GM19395 (cell line): ENCODE measurements at regions not wholly inside any gene's neighbourhood (a gene's known extent, or its start where the extent isn't known, plus 50 kb on each side); places are given as distances from the start of the nearest gene placed in this dataset.
"Not testable (repeated sequence)": the region's sequence is repeated elsewhere in the genome, so short reads cannot be mapped to it uniquely, and the experiment has no call there.

ENCODE experiments used
- ATAC-seq: cut with Tn5 transposase; IDR thresholded peaks from one replicate; pipeline ENCODE4 v1.9.1; 2021; ENCODE audit warnings: mild to moderate bottlenecking, moderate library complexity; ENCODE audit not compliant: unreplicated experiment

DNA sequence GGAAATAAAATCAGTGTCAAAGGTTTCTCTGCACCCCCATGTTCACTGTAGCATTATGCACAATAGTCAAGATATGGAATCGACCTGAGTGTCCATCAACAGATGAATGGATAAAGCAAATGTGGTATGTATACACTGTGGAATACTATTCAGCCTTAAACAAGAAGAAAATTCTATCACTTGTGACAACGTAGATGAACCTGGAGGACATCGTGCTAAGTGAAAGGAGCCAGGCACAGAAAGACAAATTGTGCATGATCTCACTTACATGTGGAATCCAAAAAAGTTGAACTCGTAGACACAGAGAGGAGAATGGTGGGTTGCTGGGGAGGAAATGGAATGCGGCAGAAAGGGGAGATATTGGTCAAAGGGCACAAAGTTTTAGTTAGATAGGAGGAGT, 136.3 kb upstream of the ESR1 start:
- no peak for ATAC-seq

DNA sequence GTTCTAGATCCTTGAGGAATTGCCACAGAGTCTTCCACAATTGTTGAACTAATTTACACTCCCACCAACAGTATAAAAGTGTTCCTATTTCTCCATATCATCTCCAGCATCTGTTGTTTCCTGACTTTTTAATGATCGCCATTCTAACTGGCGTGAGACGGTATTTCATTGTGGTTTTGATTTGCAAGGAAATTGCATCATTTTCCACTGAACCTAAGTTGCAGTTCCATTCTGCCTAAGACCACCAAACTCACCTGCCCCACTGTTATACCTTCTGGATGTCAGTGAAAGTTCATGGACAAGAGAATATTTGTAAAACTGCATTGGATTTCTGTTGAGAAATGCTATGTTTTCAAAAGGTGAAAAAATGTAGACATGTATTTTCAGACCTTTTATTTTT, 132.9 kb upstream of the ESR1 start:
- no peak for ATAC-seq

DNA sequence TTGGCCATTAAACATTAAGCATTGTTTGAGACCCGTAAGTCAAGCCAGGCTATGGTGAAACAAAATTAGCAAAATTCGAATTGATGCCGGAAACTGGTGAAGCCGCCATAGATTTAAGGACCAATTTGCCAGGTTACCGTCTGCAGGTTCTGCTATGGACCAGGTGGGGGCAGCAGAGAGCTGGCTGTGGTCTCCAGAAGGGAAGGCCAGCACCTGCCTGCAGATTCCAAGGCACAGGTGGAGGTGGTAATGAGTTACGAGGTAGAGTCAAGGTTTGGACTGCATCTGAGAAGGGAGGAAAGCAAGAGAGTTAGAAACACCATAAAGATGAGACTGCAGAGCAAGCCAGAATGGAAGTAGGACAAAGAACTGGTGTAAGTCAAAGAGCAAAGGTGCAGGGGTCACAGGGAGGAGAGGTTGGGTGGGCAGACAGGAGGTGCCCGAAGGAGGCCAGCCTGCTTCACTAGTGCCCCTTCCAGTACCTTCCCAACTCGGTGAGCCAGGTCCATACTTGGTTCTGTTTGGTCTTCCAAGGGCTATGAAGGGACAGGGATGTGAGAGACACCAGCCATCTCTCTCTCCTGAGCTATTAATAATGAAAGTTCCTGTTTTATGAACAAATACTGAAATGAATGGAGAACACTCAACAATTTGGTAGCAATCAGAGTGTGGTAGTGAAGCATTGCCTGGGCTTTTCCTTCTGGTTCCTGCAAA, 131.6 kb upstream of the ESR1 start:
- ATAC-seq = peak; percentile 97

DNA sequence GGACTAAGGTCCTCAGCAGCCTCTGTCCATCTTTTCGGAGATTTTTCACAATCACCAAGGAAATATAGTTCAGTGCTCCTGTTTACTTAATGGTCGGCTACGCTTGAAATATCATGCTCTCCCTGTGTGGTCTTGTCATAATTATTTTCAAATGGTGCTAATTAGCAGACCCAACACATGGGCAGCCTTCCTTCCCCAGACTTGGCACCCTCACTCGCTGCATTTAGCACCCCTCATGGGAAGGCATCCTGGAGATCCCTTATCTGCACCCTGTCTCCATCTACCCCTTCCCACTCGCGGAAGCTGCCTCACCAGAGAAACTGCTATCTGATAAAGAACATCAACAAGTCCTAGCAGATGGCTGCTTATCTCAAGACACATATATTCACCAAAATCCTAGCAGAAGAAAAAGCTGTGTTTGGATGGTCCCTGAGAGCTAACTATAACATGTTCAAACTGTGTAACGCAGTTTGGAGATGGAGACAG, 131.0 kb upstream of the ESR1 start:
- ATAC-seq = no peak

- no peak for ATAC-seq
These were observed 130.1 kb upstream of the ESR1 start for GRCh38 chr6:151677404-151677803.

DNA sequence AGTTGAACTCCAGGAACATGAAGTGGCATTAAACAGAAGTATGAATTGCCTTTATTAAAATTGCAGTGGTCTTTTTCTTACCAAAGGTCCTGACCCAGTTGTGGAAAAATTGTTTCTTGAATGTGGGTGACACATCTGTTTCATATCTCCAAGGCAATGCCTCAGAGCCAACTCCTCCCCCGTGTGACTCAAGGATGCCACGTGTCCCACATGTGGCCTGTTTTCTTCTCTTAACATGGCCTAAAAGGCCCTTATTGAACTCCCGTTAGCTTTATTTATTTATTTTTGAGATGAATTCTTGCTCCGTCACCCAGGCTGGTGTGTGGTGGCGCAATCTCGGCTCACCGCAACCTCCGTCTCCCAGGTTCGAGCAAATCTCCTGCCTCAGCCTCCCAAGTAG, 128.4 kb upstream of the ESR1 start:
- no peak for ATAC-seq

- ATAC-seq = no peak
These were observed 127.5 kb upstream of the ESR1 start for GRCh38 chr6:151679941-151680340.

DNA sequence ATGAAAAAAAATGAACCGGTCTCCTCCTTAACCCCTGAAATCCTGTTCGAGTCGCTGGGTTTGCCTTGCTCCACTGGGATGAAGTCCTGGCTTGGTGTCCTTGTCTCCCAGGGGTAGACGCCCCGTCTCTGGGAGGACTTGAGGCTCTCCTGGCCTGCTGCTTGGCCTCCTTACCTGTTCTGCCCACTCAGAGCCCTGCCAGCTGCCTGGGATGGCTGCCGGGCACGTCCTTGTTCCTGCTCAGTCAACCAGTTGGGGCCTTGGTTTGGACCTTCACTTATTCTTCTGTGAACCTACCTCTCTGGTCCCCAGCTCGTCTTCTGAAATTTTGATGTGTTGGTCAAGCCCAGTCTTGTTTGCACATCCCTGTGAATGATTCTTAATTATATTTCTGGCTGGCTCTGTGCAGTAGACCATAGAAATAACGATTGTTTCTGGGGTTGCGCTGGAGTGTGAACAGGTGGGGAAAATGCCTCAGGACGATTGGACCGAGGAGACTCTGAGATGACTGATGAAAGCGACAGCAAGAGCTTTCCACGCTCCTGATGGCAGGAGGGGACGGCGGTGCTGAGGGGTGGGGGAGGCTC, 126.5 kb upstream of the ESR1 start:
- no peak for ATAC-seq

GRCh38 chr6:151681433-151682059, 125.9 kb upstream of the ESR1 start:
- ATAC-seq = no peak

DNA sequence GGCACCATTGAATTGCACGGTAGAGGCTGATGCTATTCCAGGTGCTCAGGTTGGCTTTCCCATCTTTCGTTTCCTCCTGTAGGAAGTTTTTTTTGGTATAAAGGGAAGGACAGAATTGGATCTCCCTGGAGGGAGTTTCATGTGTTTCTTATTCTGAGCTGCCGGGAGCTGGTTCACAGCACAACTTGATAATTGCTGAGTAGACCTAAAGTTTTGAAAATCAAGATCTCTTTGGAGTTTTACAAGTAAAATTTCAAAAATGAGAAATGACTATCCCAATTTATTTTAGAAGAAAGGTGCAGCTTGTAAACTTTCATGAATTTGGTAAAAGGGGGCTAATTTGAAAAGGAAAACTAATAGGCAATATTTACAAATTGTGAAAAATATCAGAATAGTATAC, 125.2 kb upstream of the ESR1 start:
- ATAC-seq = no peak

DNA sequence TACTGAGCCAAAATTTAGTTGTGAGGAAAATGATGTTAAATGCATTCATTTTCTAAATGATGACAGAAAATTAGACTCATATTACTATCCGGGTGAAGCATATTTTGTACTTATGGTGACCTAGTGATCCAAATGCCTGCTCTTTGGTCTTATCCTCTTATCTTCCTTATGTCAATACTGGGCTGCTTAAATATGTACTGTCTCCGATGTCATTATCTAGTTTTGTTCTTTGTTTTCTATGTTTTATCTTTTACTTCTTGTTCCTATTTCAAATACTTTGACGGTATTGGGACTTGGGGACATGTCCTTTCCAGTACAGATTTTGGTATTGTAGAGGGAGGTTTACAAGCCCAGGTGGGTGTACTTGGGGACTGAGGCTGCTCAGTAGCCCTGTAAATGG, 124.6 kb upstream of the ESR1 start:
- ATAC-seq = no peak

DNA sequence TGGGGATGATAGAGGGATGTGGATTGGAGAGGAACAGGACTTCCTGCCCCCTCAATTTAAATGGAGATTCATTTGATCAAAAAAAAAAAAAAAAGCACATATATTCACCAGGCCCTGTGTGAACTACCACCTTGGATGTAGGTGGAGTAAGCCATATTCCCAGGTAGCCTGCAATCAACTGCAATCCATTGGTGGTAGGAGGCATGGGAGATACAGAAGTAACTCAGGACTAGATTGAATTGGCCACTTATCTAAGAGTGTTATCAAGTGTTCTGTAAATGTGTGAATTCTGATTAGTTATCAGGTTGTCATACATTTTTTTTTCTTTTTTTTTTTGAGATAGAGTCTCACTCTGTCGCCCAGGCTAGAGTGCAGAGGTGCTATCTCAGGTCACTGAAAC, 124.1 kb upstream of the ESR1 start:
- ATAC-seq = no peak

DNA sequence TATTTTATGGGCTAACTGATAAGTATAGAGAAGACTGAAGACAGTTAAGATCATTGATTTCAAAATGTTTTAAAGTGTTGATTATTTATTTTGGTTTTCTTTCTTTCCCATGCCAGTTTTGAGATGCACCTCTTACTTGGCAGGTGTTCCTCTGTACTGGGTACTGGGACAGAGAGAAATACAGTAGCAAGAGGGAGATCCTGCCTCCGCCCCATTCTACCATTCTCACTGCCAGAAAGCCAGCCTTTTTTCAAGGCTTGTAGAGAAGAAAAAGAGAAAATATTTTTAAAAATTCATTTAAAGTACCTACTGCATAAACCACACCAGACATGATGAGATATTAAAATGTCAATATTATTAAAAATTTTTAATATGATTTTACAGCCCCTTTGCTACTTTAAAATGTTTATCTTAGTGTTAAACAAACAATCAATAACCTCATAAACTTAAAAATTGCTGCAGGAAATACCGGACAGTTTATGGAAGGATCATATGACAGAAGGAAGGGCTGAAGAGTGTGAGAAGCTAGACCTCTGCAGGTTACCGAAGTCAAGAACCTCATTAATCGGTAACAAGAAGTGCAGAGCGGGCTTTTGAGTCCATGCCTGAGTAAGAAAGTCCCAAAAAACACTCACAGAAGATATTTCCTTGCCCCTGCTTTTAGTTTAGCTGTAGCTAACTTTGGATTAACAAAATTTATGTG, 117.8 kb upstream of the ESR1 start:
- no peak for ATAC-seq

GRCh38 chr6:151690303-151690702, 117.2 kb upstream of the ESR1 start:
- ATAC-seq = peak; percentile 36

- ATAC-seq = peak; percentile 97
These were observed 116.5 kb upstream of the ESR1 start for GRCh38 chr6:151690768-151691562.

GRCh38 chr6:151692216-151692615, 115.3 kb upstream of the ESR1 start:
- no peak for ATAC-seq

DNA sequence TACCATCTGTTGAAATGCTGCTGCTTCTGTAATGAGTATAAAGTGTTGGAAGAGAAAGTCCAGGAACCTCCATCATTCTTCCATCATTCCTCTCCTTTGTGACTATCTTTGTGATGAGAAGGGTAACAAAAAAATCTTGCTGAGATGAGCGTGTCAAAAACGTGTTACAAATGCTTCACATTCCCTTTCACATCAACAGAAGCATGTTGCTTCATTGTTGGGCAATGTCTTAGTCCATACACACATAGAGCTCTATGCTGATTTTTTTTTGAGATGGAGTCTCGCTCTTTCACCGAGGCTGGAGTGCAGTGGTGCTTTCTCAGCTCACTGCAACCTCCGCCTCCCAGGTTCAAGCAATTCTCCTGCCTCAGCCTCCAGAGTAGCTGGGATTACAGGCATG, 114.1 kb upstream of the ESR1 start:
- ATAC-seq = no peak

- no peak for ATAC-seq
These were observed 112.3 kb upstream of the ESR1 start for GRCh38 chr6:151695156-151695555.

- not testable (repeated sequence) for ATAC-seq
These were observed 111.2 kb upstream of the ESR1 start for GRCh38 chr6:151696302-151696701.

DNA sequence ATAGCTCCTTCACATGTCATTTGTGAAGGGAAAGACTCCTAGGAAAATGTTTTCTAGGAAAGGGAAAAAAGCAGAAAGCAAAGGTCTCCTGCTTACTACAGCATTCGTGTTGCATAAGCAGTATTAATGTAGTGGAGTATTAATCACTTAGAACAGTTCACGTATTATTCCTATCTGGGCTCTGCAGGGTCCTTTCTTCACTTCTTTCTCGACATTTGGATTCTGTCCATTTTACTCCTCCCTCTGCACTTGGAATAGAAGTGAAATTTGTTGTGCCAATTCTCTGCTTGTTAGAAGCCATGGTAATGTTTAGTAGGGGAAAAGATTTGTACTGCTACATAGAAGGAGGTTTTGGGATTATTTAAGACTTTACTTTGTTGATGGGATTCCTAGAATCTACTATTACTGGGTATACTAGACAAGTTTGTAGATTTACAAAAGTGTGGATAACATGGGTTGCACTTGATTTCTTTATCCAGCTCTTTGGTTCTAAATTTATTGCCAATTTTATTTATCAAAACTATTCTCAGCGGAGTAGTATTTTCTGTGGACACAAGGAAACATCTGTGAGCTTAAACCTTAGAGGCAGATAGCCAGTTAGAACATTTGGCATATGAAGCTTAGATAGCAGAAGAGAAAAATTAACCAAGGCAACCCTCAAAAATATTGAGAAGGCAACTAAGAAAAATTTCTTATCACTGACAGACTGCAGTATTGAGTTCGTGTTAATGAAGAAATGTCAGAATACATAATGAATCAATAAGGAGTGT, 108.4 kb upstream of the ESR1 start:
- no peak for ATAC-seq
